Panc1 (cell line): ENCODE measurements at regions not wholly inside any gene's neighbourhood (a gene's known extent, or its start where the extent isn't known, plus 50 kb on each side); places are given as distances from the start of the nearest gene placed in this dataset.

Experiments used
- ATAC-seq: fragments of 200-7000 bp; cut with Tn5 transposase; 2 replicates; pipeline ENCODE4 v1.9.1; 2020; ENCODE audit warnings: mild to moderate bottlenecking, moderate library complexity
- BruUV-seq: library from RNA; stranded (reverse); fragments of 400-500 nt; replicated peaks from 2 replicates; lab custom pipeline; 2021; lab: Mats Ljungman, UMichigan
- CTCF ChIA-PET: fragments of 300-600 bp; sonication (Branson Sonifier 250); formaldehyde crosslinking; loops from one replicate; lab custom pipeline; 2022; ENCODE audit warnings: antibody characterized with exemption; lab: Charles Lee
- POLR2A ChIA-PET: fragments of 300-600 bp; sonication (Branson Sonifier 250); formaldehyde crosslinking; loops from one replicate; lab custom pipeline; 2022; ENCODE audit warnings: antibody characterized with exemption; lab: Charles Lee
- DNase-seq: peaks from one replicate; pipeline ENCODE4 v3.0.0-alpha.2; 2010; ENCODE audit warnings: low read depth, low spot score
- H3K27ac ChIP-seq: 2 replicates; pipeline ENCODE4 v1.5.1; 2011; ENCODE audit warnings: mild to moderate bottlenecking, low read length, inconsistent platforms
- H3K27me3 ChIP-seq: fragments of 200-500 bp; sonication (Bioruptor generic); 2 replicates; pipeline ENCODE4 v1.6.0; 2014; ENCODE audit warnings: low read length, inconsistent platforms; ENCODE audit not compliant: control insufficient read depth, insufficient read depth
- H3K36me3 ChIP-seq: fragments of 200-500 bp; sonication (Bioruptor generic); 2 replicates; pipeline ENCODE4 v1.5.1; 2014; ENCODE audit warnings: inconsistent platforms, mild to moderate bottlenecking, low read length, moderate library complexity; ENCODE audit not compliant: control insufficient read depth, insufficient read depth
- H3K4me1 ChIP-seq: 2 replicates; pipeline ENCODE4 v1.5.1; 2011; ENCODE audit warnings: inconsistent platforms, mild to moderate bottlenecking, low read length, moderate library complexity; ENCODE audit not compliant: control insufficient read depth, insufficient read depth
- H3K4me3 ChIP-seq, 2 experiments: 2 replicates each; pipeline ENCODE4 v1.5.1; 2011 to 2012; ENCODE audit warnings: low read depth in 2 of 2, low read length in 2 of 2, mild to moderate bottlenecking in 2 of 2, inconsistent platforms in 1 of 2, moderate library complexity in 1 of 2
- H3K9me3 ChIP-seq: fragments of 200-500 bp; sonication (Bioruptor generic); 2 replicates; pipeline ENCODE4 v1.5.1; 2014; ENCODE audit warnings: low read depth, mild to moderate bottlenecking, inconsistent platforms, low read length, moderate library complexity; ENCODE audit not compliant: control insufficient read depth, insufficient read depth
- CTCF ChIP-seq: fragments of 450-650 bp; IDR thresholded peaks from 2 replicates; pipeline ENCODE4 v1.5.1; 2017; ENCODE audit warnings: mild to moderate bottlenecking
- POLR2AphosphoS5 ChIP-seq: IDR thresholded peaks from 2 replicates; pipeline ENCODE4 v1.6.1; 2012; ENCODE audit warnings: mild to moderate bottlenecking, low read depth, low read length, moderate library complexity
- REST ChIP-seq, 2 experiments: IDR thresholded peaks; 2 replicates each; pipeline ENCODE4 v1.6.1; 2011 to 2012; ENCODE audit warnings: low read depth in 2 of 2, control low read depth in 1 of 2, low read length in 1 of 2, mild to moderate bottlenecking in 1 of 2, moderate library complexity in 1 of 2; ENCODE audit not compliant: insufficient read depth in 1 of 2
- SIN3A ChIP-seq: IDR thresholded peaks from 2 replicates; pipeline ENCODE4 v1.6.1; 2012; ENCODE audit warnings: low read depth, mild to moderate bottlenecking, low read length, moderate library complexity, borderline replicate concordance; ENCODE audit not compliant: insufficient read depth
- TCF7L2 ChIP-seq: IDR thresholded peaks from 2 replicates; pipeline ENCODE4 v1.6.1; 2011; ENCODE audit warnings: mild to moderate bottlenecking, low read depth, low read length, inconsistent platforms
- in situ Hi-C: cut with HindIII; loops from 2 replicates; pipeline ENCODE4 v1.10.0; 2016; ENCODE audit warnings: low sequenced_read_pairs, low pct_unique_long_range_greater_than_20kb
- intact Hi-C: fragments of 100-400 bp; cut with micrococcal nuclease; formaldehyde crosslinking; loops from one replicate; pipeline ENCODE4 v1.10.0; 2022; ENCODE audit not compliant: unreplicated experiment

- ChIA-PET CTCF (no interaction called here), POLR2A (no interaction called here)
- Histone ChIP-seq H3K36me3 (no peaks in the 10 kb centered on the region), H3K27me3 (peaks cover 3% of the 10 kb centered on the region; the same call in 1 of the 2 replicates), H3K9me3 (no peaks in the 10 kb centered on the region), H3K27ac (no peak overlapping the region), H3K4me1 (no peaks in the 10 kb centered on the region), H3K4me3 (no peak overlapping the region)
- BruUV-seq = no TSS peak
- no peak for TF ChIP-seq TCF7L2
- TF ChIP-seq CTCF = no peak
- intact Hi-C loops (no loop called here), in situ Hi-C loops (no loop called here)
- ATAC-seq = no peak
- no peak for DNase-seq
These were observed 271.4 kb upstream of the RORA start for GRCh38 chr15:61500523-61500922.

GRCh38 chr15:61499376-61499775 lies 270.3 kb upstream of the RORA start:
- H3K27me3 ChIP-seq = peaks cover 3% of the 10 kb centered on the region; the same call in 1 of the 2 replicates
- ChIA-PET POLR2A (no interaction called here), CTCF (no interaction called here)
- no peaks in the 10 kb centered on the region for H3K9me3 ChIP-seq
- no TSS peak for BruUV-seq
- no peak for TF ChIP-seq SIN3A
- no peak for TF ChIP-seq TCF7L2
- no peak for TF ChIP-seq REST (IDR thresholded peaks at IDR 0.05; ENCODE audit: insufficient read depth in 1 of 2, low read depth in 2 of 2, low read length in 1 of 2)
- no peak for TF ChIP-seq POLR2AphosphoS5
- no peak for TF ChIP-seq CTCF
- in situ Hi-C loops = no loop called here
- no peaks in the 10 kb centered on the region for H3K36me3 ChIP-seq
- ATAC-seq (no peak), DNase-seq (no peak)
- H3K27ac ChIP-seq = no peak overlapping the region
- no peaks in the 10 kb centered on the region for H3K4me1 ChIP-seq
- H3K4me3 ChIP-seq = no peak overlapping the region
- intact Hi-C loops = no loop called here
